Stimulated activated CD4-positive, alpha-beta T cell treated with anti-CD3 and anti-CD28 coated beads, Interleukin-15, amount 100 ng/mL, for 24 hours (primary cell): ENCODE measurements at regions not wholly inside any gene's neighbourhood (a gene's known extent, or its start where the extent isn't known, plus 50 kb on each side); places are given as distances from the start of the nearest gene placed in this dataset.

Experiments
- DNase-seq: peaks from one replicate; pipeline ENCODE4 v3.0.0-alpha.2; 2020

DNA sequence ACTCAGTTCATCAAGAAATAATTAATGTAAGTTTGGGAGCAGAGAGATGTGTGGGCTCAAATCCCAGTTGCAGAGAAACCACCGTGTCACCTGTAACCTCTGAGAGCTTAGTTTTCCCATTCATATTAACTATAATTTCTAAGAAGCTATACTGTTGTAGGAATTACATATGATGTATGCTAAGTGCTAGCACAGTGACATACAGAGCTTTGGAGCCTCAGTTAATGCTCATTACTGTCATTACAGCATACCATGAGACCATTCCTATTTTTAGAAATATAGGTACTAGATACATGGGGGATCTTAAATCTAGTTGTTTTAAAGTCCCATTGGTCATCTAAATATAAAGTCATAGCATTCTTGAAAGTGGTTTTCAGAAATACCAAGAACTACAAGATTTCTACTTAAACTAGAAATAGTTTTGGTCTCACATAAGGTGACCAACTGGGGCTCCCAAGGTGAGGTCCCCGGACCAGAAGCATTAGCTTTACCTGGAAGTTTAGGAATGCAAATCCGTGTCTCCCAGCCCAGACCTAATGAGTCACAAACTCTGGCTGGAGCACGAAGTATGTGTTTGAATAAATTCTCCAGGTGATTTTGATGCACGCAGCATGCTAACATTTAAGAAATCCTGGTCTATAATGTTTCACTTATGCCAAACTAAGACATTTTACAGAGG, 144.6 kb downstream of the LACC1 start:
- no peak for DNase-seq

DNA sequence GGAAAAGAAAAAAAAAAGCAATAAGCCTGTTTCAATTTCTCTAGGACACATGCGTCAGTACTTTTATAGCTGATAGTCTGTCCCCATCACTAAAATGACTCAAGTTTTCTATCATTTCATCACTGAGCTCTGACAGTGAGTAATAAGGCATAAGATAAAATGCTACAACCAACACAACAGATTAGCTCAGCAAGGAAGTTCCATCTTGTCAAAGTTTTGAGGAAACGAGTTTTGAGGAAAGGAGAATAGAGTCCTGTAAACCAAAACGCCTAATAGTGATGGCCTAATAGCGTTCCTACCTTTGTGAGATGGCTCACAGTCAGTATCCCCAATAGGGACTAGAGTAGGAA, 145.1 kb downstream of the LACC1 start:
- no peak for DNase-seq

DNA sequence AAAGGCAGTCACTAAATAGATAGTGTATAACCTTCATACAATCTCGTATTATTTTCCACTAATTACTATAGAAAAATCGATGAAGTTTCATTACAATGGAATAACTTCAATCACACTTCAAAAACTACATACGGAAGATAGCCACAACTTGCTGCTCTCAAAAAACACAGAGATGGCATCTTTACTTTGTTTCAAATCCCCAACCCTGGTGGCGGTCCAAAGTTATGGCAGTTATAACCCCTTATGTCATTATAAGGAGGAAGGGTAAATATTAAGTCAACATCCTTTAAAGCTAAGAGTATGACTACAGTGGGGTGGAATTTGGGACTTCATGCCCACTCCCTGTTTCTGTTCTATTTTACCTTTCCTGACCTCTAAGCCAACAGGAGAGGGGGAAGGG, 146.5 kb downstream of the LACC1 start:
- no peak for DNase-seq

DNA sequence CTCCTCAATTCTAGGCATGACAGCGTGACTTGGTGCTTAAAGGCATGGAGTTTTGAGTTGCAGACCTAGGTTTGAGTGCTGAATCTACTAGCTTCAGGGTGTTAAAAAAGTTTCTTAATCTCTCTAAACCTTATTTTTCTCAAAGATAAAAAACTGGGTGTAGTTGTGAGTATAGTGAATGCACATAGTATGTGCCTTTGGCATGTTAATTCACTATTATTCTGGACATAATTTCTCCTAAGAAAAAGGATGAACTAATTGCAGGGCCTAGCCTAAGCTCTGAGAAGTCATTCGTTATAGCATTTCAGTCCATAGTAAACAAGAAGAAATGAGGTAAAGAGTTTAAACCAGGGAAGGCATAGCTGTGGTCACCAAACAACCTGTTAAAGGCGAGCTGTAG, 149.0 kb downstream of the LACC1 start:
- DNase-seq = no peak

DNA sequence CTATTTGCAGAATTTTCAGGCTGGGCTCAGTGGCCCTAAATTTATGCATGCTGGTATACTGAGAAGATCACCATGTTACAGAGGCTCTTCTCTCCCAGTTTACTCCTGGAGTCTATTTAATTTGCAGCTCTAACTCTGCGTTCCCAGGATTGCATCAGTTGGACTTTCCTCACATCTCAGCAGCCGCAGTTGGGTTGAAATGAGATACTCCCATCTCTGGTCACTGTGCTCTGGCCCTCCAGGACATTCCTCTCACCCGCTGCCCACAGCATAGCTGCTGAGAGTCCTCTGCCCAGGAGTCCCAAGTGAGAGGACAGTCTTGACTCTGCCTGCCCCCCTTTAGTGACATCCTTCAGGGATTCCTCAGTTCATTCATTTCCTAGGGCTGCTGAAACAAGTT, 150.9 kb downstream of the LACC1 start:
- DNase-seq = no peak

DNA sequence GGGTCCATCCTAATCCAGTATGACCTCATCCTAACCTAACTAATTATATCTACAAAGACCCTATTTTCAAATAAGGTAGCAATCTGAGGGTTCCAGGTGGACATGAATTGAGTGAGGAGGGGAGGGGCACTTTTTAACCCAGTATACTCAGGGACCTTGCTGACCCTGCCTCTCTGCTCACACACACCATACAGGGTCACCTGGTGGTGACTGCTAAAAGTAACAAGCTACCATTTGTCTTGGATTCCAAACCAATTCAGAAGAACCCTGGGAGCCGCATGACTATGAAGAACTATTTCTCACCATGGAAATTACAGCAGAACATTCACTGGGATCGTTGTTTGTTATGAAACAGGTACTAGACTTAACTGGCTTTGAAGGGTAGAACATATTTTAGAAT, 151.9 kb downstream of the LACC1 start:
- DNase-seq = no peak

DNA sequence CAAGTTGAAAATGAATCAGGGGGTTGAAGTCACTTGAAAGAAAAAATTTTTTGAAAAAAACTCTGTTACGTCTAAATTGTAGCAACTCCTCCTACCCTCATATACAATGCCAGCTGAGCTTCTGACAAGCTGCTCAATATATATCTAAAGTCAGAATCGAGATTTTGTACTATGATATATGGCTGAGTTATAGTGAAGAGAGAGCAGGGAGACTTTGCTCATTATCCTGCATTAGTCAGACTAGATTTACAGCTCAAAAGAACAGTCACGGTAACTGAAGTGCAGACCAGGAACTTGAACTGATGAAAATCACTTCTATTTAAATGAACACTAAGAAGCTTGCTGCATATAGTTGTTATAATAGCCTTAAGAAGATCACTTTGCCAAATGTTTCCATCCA, 153.1 kb downstream of the LACC1 start:
- DNase-seq = no peak

DNA sequence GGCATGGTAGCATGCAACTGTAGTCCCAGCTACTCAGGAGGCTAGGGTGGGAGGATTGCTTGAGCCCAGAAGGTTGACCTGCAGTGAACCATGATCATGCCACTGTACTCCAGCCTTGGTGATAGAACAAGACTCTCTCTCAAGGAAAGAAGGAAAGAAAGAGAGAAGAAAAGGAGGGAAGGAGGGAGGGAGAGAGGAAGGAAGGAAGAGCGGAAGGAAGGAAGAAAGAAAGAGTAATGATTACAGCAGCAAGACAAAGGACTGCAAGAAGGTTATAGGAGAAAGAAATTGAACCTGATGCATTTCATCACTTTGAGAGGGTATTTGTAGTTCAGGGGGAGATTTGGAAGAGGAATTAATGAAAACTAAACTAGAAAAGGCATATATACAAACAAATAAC, 155.7 kb downstream of the LACC1 start:
- DNase-seq = no peak

DNA sequence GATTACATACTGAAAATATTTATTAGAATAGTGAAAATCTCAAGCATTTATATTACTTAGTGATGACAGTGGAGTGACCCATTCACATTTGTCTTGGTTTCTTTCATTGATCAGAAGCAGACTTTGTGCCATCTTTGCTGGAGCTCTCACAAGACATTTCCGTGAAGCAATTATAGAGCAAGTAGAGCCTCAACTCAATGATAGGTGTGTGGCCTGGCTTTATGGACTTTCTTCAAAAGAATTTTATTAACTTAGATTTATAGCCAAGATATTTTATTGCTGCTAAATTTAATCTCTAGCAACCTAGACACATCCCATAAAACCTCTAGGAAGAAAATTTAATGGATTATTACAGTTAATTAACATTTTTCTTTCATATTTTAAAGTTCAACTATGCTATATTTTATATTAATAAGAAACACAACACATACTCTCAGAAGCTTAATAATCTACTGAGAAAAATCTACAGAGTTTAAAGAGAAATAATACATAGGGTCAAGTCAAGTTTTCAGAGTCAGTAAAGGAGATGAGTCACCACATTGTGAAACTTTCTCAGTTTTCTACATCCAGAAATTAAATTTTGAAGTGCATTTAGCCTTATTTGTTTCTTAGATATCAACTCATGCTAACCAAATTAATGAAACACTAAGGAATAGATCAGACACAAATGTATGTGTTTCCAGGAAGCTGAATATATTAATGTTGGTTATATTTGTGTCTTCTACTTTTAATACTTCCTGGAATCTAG, 160.5 kb downstream of the LACC1 start:
- no peak for DNase-seq

DNA sequence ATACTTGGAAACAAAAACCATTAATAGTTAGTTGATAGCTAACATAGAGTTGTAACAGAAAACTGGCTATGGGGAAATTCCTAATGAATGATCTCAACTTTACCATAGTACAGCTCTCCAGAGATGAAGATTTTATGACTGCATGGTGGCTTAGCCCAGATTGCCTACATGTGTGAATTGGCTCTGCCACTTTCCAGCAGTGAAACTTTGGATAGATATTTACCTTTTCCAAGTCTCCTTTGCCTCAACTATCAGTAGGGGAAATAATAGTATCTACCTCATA, 161.1 kb downstream of the LACC1 start:
- DNase-seq = no peak

DNA sequence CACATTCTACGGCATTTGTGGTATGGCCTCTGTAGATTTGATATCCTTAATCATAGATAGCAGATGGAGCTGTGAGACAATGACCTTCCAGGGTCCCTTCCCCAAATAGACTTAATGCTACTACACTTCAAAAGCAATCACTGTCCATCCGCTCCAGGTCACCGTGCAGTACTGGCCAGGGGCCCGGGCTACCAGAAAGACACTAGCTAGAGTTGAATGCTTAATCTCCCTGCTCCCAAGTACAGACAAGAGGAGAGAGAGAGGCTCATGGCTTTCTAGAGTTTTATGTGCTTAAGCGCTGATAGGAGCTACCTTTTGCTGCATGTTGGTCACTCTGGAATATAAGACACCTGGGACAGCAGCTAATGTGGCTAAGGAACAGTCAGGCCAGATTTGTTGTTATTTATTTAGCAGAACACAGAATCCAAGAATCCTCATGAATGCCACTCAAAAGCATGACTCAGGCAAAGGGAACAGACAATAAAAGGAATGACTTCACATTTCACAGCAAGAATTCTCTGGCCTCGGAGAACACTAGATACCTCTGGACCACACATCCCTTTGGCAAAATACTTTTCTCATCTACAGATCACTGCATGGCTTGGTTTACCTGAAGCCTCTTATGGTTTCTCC, 165.0 kb downstream of the LACC1 start:
- no peak for DNase-seq

DNA sequence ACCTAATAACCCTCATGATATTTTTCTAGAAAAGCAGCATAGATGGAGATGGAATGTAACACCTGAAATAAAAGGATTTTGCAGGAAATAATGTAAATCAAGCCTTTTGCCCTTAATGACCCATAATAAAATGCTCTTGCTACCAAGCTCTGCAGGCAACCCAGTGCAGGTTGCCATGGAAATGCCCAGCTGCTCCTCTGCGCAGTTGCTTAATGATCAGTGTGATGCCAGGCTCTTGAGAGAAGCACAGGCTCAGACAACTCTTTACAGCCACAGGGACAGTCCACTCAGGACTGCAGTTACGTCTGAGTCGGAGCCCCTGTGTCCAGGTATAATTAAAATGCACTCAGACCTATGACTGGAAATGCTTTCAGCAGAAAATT, 165.5 kb downstream of the LACC1 start:
- DNase-seq = no peak

DNA sequence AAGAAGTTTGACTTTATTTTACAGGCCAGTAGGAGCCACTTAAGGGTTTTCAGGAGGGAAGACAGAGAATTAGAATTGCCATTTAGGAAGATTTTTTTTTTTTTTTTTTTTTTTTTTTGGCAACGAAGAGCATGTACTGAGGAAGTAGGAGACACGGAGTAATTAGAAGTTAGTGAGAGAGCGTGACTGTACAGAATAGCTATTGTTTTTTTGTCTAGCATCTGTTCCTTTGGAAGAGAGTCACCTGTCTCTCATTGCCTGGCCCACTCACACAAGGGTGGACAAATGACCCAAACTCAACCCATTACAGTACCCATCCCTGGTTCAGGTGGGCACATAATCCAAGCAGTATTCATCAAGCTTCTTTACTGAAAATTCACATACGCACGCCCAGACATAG, 166.7 kb downstream of the LACC1 start:
- DNase-seq = no peak

DNA sequence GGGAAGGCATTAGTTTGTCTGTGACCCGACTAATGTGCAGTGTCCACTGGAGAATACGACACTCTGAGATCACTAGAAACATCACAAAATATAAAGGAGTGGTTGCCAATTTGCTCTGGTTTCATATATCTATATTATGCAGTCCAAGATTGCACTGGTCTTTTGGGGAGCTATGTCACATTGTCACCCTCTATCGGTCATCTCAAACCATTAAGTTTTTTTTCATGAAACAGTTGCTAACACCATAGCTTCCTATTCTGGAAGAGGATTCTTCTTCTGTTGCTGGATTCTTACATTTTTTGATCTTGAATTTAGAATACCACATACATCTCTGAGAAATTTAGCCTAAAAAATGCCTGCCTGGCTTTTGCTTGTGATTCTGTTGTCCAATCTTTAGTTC, 168.6 kb downstream of the LACC1 start:
- no peak for DNase-seq

DNA sequence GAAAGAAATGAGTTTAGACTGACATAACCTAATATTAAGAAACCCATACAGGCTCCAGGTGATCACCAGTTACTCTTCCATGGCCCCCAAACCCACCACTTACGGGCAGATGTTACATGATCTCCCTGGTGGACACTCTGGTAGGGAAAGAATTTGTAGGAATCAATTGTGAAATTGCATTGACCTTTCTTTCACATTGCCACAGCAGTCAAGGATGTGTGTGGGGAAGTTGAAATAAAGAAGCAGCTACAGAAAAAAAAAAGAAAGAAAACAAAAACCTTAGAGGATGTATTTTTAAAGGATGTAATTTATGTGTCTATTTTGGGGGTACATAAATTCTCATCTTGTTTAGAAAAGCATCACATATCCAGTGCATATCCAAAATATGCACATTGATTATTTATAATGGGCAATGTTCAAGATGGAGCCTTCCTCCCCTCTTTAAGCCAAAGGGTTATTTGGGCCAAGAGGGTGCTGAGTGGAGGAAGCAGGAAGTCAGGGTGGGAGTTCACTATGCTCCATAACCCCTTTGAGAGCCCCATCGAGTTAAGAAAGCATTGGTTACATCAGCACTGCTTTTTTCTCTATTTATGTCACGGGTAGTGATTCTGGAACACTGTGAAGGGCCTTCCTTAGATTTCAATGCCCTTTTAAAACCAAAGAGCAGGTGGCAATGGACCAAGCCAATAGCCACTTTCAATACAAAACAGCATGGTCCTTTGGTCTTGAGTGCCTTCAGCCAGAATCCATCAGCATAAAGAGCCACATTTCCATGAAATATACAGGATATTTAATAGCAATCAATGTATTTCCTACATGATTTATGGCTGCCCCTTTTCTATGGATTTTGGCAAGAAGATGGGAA, 169.6 kb downstream of the LACC1 start:
- DNase-seq = no peak

DNA sequence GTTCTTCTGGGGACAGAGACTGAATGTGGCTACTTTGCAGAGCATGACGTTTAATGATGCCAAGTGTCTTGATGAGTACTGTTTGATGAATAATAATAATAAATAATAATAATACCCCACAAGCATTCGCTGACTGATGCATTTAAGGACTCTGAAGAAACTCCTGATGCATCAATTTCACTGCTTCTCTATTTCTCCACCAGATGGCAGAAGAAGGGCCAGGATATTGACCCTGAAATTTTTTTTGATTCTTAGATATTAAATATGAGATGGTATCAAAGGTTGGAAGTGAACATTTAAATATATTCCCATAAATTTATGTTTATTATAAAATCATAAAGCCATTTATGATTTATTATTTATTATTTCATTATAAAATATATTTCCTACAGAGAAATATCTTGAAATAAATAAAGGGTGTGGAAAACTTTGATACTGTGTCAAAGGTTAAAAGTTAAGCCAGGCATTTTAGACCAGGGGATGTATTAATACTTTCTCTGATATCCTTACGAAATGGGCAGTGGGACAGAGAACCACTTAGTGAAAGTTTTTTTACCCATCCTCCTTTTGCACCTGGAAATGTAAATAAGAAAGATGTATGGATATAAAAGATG, 170.9 kb downstream of the LACC1 start:
- DNase-seq = no peak

DNA sequence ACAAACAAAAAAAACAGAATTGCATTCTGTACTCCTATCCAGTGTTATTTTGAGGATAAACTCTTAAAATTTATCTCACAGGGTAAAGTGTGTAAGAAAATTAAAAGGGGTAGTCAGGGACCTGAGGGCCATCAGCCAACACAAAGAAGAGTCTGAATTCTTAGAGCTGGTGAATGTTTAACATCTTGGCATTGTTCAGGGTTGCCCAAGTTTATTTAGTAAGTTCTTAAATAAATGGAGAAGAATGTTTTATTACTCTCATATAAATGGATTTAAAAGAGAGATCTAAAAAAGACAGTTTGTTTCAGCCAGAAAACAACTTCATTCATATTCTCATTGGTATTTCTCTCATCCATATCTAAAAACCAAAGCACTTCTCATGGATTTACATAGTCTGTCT, 171.7 kb downstream of the LACC1 start:
- DNase-seq = no peak

DNA sequence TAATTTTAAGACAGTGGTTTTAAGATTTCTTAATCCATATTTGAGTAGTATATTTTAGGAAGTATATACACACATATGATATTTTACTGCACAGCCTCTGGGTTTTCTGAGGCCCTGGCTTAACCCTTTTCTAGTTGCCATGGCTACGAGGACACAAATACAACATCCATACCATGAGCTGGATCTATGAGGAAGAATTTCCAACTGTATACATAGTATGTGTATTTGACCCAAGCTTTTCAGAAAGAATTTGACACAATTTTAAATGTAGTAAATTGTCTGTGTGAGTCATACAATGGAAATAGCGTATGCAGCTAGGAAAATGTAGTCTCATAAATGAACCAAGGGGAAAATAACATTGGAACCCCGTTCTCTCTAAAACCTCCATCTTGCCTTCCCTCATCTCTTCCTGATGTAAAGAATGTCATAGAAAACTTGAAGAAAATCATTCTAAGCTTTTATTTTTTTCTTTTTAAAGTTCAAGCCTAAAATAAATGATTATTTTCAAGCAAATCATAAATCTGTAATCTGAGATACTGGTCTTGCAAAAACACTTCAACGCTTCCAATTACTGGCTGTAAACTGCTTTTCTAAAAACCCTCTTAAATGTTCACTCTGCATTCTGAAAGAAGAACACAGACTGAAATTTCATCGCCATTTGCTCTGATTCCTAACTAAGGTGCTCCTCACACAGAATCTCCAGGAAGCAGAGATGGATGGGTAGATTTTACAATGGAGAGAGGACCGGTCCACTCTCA, 172.4 kb downstream of the LACC1 start:
- no peak for DNase-seq

DNA sequence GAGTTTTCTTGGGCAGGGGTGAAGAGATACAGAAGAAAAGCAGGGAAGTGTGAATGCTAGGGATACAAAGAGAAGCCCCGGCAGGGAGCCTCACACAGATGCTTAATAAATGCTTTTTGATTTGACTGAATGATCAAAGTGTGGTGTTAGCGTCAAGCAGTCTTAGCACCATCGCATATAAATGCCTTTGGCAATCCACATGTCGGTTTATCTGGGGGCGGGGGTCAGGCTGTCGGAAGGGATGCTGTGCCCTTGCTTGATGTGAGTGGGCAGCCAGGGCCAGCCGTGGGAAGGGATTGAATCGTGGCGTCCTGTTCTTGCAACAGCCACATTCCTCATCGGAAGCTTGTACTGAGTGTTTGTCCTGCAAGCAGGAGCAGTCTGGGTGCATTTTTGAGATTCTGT, 173.1 kb downstream of the LACC1 start:
- DNase-seq = no peak

DNA sequence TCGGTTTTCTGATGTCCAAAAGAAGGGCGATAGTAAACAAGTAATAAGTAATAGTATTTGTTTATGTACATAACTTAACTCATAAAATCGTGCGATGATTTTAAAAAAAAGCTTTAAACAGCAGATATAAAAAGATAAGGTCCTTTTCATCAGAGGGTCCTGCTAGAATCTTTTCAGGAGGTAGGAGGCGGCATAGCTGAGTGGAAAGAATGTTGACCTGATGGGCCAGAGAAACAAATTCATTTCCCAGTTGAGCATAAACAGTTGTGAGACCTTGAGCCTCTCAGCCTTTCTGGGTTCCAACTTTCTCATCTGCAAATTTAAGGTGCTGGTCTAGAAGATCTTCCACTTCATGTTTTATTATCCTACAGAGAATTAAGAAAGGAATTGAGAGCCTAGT, 173.5 kb downstream of the LACC1 start:
- no peak for DNase-seq

DNA sequence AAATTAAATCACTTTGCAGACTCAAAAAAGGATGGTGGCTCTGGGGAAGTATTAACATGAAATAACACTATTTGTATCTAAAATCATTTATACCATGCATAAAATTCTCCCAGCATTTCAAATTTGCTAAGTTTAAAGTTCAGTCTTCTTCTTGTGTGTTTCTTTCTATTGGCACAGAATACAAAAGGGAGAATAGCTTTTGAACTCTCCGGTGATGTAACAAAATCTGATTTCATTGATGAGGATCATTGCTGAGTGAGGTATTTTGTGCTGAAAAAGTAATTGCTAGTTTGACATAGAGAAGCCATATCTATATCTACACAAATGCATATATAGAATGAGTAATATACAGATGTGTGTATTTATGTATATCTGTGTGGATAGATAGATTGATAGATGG, 174.8 kb downstream of the LACC1 start:
- no peak for DNase-seq

DNA sequence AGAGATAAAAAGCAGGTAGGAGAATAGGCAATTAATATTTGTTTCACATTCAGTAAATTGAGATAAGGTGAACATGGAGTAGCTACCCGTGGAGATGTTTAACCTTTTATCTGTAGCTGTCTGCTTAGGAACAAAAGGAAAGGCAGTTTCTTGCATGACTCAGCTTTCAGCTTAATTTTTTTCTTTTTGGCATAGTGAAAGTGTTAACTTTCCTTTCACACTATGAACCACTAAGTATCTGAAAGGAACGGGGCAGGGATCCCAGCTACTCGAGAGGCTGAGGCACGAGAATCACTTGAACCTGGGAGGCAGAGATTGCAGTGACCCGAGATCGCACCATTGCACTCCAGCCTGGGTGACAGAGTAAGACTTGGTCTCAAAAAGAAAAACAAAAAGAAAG, 176.0 kb downstream of the LACC1 start:
- DNase-seq = peak; percentile 27

DNA sequence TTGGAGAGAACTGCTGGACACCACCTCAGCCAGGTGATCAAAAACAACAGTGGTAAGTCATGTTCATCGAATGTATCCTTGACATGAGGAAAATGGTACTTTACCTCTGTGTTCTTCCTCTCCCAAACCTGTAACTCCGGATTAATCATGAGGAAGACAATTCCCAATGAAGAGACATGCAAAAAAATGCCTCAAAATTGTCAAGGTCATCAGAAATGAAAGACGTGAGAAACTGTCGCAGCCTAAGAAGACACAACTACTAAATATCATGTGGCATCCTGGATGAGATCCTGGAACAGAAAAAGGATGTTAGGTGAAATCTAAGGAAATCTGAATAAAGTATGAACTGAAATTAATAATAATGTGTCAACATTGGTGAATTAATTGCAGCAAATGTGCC, 178.4 kb downstream of the LACC1 start:
- DNase-seq = no peak
